Transverse colon (tissue), 4 donors: ENCODE measurements at regions not wholly inside any gene's neighbourhood (a gene's known extent, or its start where the extent isn't known, plus 50 kb on each side); places are given as distances from the start of the nearest gene placed in this dataset.

ENCODE experiments used
- DNase-seq: peaks from one replicate; pipeline ENCODE4 v3.0.0-alpha.2; 2019
- H3K27ac ChIP-seq, 4 donors: fragments of 200-600 bp; sonication (generic); 2 replicates each; pipeline ENCODE4 v1.5.1; 2016 to 2018; ENCODE audit warnings: inconsistent platforms in 4 of 4
- H3K27me3 ChIP-seq: fragments of 200-600 bp; sonication (generic); 2 replicates; pipeline ENCODE4 v1.5.1; 2017; ENCODE audit warnings: inconsistent platforms
- H3K36me3 ChIP-seq, 4 donors: fragments of 200-600 bp; sonication (generic); 2 replicates each; pipeline ENCODE4 v1.5.1; 2017 to 2019; ENCODE audit warnings: inconsistent platforms in 4 of 4
- H3K4me1 ChIP-seq, 4 donors: fragments of 200-600 bp; sonication (generic); 2 replicates each; pipeline ENCODE4 v1.5.1; 2017 to 2020; ENCODE audit warnings: inconsistent platforms in 4 of 4
- H3K4me3 ChIP-seq, 4 donors: fragments of 200-600 bp; sonication (generic); 1 replicate in 1 of 4; 2 replicates in 3 of 4; pipeline versions ENCODE4 v1.5.1 to v1.6.1; 2017 to 2019; ENCODE audit warnings: inconsistent platforms in 4 of 4
- H3K9me3 ChIP-seq, 2 donors: fragments of 200-600 bp; sonication (generic); 2 replicates each; pipeline ENCODE4 v1.5.1; 2017 to 2019; ENCODE audit warnings: inconsistent platforms in 2 of 2
- CTCF ChIP-seq, 5 experiments: fragments of 200-600 bp in 3 of 5; fragments of 450-650 bp in 2 of 5; sonication (generic) in 3 of 5; IDR thresholded peaks; 1 replicate in 2 of 5; 2 replicates in 3 of 5; pipeline ENCODE4 v1.5.1; 2016 to 2017; ENCODE audit warnings: antibody characterized with exemption in 5 of 5, inconsistent platforms in 3 of 5, mild to moderate bottlenecking in 2 of 5, moderate library complexity in 1 of 5
- EP300 ChIP-seq: sonication (generic); formaldehyde crosslinking; IDR thresholded peaks from one replicate; pipeline ENCODE4 v1.6.1; 2017; ENCODE audit warnings: antibody characterized with exemption, low read depth
- POLR2A ChIP-seq: fragments of 450-650 bp; IDR thresholded peaks from one replicate; pipeline ENCODE4 v1.6.1; 2016; ENCODE audit warnings: antibody characterized with exemption, mild to moderate bottlenecking, moderate library complexity
- POLR2AphosphoS5 ChIP-seq, 3 donors: sonication (generic); formaldehyde crosslinking; IDR thresholded peaks; one replicate each; pipeline ENCODE4 v1.6.1; 2016; ENCODE audit warnings: antibody characterized with exemption in 3 of 3
- whole genome bisulfite sequencing, 2 donors: methylation state at CpG; one replicate each; pipeline ENCODE4 v1.1.5; 2018; ENCODE audit warnings: low coverage in 1 of 2; 5-methylcytosine and 5-hydroxymethylcytosine counted together
- in situ Hi-C, 4 donors: fragments of 200-750 bp; cut with MboI; loops; one replicate each; pipeline versions ENCODE4 v1.15.0 to v1.15.1; 2017; ENCODE audit warnings: low sequenced_read_pairs in 3 of 4, low pct_ligation_motif_present in 1 of 4, low pct_unique_long_range_greater_than_20kb in 1 of 4
- intact Hi-C: fragments of 100-400 bp; cut with DNase I; formaldehyde crosslinking; loops from one replicate; pipeline ENCODE4 v1.15.1; 2023; ENCODE audit warnings: low total_unique reads

GRCh38 chr5:17872204-17872603 is 237.9 kb downstream of the TAF11L14 start:
- 85 to 94% methylated on average over 4 of the region's 4 CpGs for WGBS, 2 donors
- Histone ChIP-seq H3K27ac (no peak overlapping the region), H3K9me3 (peaks cover 0 to 19% of the 10 kb centered on the region in 2 donors), H3K4me1 (no peaks in the 10 kb centered on the region), H3K36me3 (no peaks in the 10 kb centered on the region), H3K27me3 (no peaks in the 10 kb centered on the region), H3K4me3 (no peak overlapping the region)
- TF ChIP-seq CTCF (IDR thresholded peaks at IDR 0.05): no peak
- TF ChIP-seq POLR2A: no peak
- TF ChIP-seq EP300: no peak
- no peak for TF ChIP-seq POLR2AphosphoS5 (IDR thresholded peaks at IDR 0.05)
- in situ Hi-C loops (no loop called here), intact Hi-C loops (no loop called here)
- no peak for DNase-seq

DNA sequence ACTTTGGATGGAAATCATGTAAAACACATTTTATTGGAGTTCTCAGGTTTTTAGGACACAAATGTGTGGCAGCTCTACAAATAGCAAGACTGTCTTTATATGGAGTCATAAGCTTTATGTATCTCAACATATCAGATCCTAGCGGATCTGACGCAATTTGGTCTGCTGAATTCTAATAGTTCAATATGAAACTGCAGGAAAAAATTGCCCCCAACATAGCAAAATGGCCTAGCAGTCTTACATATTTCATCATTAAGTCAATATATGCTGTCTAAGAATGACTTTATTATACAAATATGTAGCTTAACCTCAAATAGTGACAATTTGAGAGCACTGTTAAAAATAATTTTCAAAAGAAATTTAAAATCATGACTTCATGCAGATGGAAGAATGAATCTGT is 244.3 kb downstream of the TAF11L14 start:
- Histone ChIP-seq H3K4me1 (no peaks in the 10 kb centered on the region), H3K4me3 (no peak overlapping the region), H3K27ac (no peak overlapping the region), H3K27me3 (no peaks in the 10 kb centered on the region), H3K9me3 (no peaks in the 10 kb centered on the region), H3K36me3 (no peaks in the 10 kb centered on the region)
- in situ Hi-C loops: no loop called here
- TF ChIP-seq EP300 (no peak), POLR2AphosphoS5 (IDR thresholded peaks at IDR 0.05) (no peak)
- intact Hi-C loops: no loop called here
- DNase-seq: no peak
- WGBS, 2 donors: 89 to 100% methylated on average over 2 of the region's 2 CpGs

DNA sequence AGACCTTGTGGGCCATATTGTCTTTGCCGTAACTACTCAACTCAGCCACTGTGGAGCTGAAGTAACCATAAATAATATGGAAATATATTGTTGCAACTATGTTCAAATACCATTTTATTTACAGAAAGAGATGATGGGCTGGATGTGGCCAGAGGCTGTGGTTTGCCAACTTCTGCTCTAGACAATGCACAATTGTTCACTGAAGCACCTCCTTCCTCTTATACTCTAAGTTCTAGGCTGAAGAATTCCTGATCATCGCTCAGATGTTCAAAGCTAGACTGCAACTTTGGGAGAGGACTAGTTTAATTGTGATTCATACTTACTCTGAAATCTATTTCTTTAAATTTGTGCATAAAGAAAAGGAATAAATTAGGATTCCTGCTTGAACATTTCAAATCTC is 245.0 kb downstream of the TAF11L14 start:
- intact Hi-C loops: no loop called here
- in situ Hi-C loops: no loop called here
- Histone ChIP-seq H3K27ac (no peak overlapping the region), H3K27me3 (no peaks in the 10 kb centered on the region), H3K9me3 (no peaks in the 10 kb centered on the region), H3K4me1 (no peaks in the 10 kb centered on the region), H3K4me3 (no peak overlapping the region), H3K36me3 (no peaks in the 10 kb centered on the region)
- no peak for DNase-seq
- 88 to 91% methylated on average over 2 of the region's 2 CpGs for WGBS, 2 donors
- TF ChIP-seq EP300: no peak
- TF ChIP-seq CTCF (IDR thresholded peaks at IDR 0.05): no peak
- no peak for TF ChIP-seq POLR2AphosphoS5 (IDR thresholded peaks at IDR 0.05)
- TF ChIP-seq POLR2A: no peak

DNA sequence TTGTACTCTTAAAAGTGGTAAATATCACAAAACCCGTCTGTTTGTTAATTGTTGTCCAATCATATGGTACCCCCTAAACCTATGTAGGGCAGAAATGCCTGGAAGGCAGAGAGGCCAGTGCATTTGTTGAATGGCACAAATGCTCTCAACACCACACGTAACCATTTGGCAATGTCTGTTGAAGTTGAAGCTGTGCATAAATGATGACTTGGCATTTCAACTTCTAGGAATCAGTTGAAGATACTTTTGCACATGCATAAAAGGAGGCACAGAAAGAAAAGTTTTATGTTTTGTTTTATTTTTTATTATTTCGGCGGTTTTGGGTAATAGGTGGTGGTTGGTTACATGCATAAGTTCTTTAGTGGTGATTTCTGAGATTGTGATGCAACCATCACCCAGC is 246.6 kb downstream of the TAF11L14 start:
- 82 to 86% methylated on average over 4 of the region's 4 CpGs for WGBS, 2 donors
- no peak for DNase-seq
- intact Hi-C loops: no loop called here

More for the DNA sequence above, 246.6 kb downstream of the TAF11L14 start:
- Histone ChIP-seq H3K27ac (no peak overlapping the region), H3K9me3 (no peaks in the 10 kb centered on the region), H3K36me3 (no peaks in the 10 kb centered on the region), H3K4me3 (no peak overlapping the region), H3K27me3 (no peaks in the 10 kb centered on the region), H3K4me1 (no peaks in the 10 kb centered on the region)
- TF ChIP-seq POLR2A (no peak), POLR2AphosphoS5 (IDR thresholded peaks at IDR 0.05) (no peak), CTCF (IDR thresholded peaks at IDR 0.05) (no peak), EP300 (no peak)
- in situ Hi-C loops: no loop called here
